ENCODE measurements at regions not wholly inside any gene's neighbourhood (a gene's known extent, or its start where the extent isn't known, plus 50 kb on each side); places are given as distances from the start of the nearest gene placed in this dataset.

DNA sequence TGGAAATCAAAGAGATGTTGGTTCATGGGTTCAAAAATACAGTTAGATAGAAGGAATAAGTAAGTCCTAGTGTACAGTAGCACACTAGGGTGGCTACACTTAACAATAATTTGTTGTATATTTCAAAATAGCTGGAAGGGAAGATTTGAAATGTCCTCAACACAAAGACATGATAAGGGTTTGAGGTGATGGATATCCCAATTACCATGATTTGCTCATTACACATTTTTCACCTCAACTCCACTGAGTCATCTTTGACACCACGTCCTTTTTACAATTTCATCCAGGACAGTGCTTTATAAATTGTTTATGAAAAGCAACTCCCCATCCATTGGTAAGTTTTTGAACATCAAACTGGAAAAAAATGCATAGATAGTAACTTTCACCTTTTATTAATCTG lies 208.3 kb downstream of the ZC3H11B start:
- DNase-seq (ENCODE audit: low spot score): no peak
- no peak for FAIRE-seq

DNA sequence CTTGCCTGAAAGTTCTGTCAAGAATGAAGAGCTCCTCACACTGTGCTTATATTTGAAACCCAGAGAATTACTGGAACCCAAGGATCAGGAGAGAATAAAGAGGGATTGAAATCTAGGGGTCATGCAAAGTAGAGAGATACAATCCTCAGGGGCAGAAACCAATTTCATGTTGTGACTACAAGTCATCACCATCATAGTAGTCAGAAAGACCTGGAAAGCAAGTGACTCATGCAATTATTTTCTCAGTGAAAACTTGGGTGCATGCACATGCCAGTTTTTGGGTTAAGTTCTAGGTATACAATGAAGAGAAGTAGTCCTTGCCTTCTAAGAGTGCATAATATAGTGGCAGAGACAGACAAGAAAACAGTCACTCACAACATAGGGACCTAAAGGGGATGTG lies 210.0 kb downstream of the ZC3H11B start:
- no peak for DNase-seq (ENCODE audit: low spot score)
- FAIRE-seq: no peak

DNA sequence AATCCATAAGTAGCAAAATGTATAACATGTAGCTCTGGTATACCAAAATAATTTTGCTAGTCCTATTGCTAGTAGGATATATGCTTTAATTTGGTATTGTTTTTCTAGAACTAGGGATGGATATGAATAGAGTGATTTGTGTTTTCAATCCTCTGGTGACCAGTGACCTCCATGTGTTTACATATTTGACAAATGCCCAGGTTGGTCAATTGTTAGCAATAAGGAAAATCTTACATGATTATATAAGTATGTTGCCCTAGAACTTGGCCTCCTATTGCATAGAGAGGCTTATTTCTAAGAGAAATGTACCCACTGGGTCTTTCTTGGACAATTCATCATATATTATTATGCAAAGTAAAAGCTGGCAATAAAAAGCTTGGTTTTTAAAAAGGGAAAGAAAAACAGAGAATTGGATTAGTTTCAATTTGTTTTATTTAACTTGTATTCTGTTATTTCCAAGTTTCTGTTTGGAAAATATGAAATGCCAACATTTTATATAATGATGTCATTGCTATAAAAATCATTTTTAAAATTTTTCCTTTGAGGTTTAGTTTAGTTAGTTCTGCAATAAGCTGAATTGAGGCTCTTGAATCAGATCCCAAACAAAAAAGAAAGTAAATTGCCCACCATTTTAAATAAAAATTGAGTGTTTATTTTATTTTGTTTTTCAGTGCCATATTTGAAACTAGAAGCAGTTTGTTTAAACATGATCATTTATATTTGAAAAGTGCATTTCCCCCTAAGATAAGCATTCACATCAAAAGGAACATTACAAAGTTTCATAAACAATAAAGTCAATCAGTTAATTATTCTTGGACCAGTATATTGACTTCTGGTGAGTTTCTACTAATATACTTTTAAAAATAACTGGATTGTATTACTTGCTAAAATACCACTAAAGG lies 210.9 kb downstream of the ZC3H11B start:
- FAIRE-seq (no peak), DNase-seq (ENCODE audit: low spot score) (no peak)

DNA sequence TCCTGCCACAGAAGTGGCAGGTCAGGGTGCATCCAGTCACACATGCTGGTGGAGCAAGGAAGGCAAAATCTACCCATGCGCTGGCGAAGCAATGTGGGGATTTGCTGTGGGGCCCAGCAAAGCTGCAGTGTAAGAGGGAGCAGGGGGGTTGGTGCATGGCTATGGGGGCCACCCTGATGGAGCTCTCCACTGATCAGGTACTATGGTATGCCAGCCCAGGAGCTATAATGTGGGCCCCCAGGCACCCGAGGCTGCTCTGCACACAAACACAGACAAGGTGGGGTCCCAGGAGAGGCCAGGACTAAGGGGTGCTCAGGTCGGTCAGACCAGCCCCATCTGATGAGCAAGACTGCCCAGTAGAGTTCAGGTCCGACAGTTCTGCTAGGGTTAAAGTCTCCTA lies 213.5 kb downstream of the ZC3H11B start:
- DNase-seq (ENCODE audit: low spot score) (no peak), FAIRE-seq (no peak)

DNA sequence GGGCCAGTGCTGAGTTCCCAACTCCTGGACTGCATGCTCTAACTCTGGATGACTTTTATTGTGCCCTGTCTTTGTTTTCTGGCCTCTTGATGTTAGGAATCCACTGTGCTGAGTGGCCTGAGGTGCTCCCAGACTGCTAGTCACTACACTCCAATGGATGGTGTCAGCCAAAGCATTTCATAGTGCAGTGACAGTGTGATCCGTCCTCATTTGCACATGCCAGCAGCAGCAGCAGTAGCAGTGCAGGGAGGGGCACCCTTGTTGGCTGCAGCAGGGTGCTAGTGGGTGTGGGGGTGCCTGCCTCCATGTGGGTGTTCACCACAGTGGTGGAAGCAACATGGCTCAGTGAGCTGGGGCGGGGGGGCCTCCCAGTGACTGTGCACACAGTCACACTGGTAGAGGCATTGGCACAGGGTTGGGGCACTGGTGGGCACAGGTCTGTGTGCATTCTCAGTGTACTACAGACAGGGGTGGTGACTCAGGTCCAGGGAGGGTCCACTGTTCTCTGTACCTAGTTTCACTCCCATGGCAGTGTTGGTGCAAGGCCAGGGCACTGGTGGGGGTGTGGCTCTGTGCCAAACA lies 214.0 kb downstream of the ZC3H11B start:
- no peak for FAIRE-seq
- DNase-seq (ENCODE audit: low spot score): no peak

DNA sequence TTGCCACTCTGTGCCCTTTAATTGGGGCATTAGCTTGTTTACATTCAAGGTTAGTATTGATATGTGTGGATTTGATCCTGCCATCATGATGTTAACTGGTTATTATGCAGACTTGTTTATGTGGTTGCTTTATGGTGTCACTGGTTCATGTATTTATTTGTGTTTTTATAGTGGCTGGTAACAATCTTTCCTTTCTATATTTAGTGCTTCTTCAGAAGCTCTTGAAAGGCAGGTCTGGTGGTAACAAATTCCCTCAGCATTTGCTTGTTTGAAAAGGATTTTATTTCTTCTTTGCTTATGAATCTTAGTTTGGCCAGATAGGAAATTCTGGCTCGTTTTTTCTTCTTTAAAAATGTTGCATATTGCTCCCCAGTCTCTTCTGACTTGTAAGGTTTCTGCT lies 215.4 kb downstream of the ZC3H11B start:
- FAIRE-seq (no peak), DNase-seq (ENCODE audit: low spot score) (no peak)

DNA sequence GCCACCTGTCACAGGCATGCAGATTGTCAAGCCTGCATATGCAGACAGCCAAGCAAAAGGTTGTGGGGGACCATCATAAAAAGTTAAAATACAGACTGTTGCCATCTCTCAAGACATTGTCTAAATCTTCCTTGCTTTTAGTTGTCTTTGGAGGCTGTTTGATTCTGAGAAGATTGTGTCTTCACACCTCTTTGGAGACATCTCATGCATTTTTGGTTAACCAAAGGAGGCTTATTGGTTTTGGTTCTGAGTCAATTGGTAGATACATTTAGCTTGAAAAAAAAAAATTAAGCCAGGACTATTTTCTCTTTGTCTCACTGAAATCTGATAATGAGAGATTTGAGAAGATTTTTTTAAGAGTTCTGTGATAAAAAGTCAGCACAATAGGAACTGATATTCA lies 217.6 kb downstream of the LYPLAL1 start:
- FAIRE-seq: no peak
- no peak for DNase-seq (ENCODE audit: low spot score)

DNA sequence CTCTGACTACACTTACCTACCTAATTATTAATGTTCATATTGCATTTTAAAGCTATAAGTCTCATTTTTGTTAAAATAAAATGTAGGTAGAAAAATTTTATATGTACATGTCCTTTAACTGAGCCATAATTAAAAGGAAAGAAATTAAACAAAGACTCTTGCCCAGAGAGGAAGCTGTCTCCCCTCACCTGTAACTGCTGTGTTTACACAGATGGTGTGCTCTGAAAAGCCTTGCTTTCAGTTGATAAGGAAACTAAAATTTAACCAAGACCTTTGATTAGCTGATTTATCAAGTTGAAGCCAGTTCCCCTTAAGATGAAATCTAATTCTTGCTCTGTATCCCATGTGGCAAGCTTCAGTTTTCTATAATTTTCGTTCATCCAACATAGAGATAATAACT lies 213.5 kb downstream of the LYPLAL1 start:
- no peak for DNase-seq (ENCODE audit: low spot score)
- FAIRE-seq: no peak

DNA sequence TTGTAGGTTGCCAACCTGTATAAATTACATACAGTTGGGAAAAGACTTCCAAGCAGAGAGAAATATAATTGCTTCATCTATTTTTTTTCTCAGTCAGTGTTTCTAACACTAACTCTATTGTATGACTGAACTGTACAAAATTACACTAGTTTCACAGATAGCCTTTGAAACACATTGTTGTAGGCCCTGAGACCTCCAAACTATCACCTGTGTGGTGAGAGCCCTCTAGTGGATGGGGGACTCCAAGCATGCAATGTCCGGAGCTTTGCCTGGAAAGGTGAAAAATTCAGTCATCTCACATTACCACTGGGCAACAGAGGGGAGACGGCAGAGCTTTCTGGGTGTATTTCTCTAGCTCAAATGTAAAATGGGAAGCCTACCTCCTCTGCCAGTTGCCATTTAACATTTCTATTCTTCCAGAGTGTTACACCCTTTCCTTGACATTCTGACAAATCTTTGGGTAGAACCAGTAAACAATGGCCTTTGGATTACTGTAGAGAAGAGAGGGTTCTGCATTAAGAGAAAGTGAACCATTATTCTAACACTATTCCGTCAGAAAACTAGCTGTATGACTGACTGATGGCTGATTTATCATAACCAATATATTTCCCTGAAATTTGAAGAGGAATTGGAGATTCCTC lies 212.2 kb downstream of the LYPLAL1 start:
- DNase-seq (ENCODE audit: low spot score) (peak; percentile 72), FAIRE-seq (no peak)

DNA sequence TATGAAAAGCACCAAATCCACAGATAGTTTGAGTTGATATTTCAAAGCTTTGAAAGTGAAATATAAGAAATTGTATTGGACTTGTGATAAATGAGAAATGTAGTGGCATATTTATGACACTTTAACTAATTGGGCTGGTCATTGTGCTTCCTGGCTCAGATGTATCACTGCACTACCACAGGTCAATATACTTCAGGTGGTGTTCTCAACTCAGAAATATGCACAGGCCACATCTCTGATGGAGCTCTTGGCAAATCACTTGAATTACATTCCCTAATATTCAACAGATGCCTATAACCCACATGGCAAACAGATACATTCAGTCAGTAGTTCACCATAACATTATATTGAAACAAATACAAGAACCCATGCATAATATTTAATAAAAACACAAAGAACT lies 209.6 kb downstream of the LYPLAL1 start:
- FAIRE-seq (no peak), DNase-seq (ENCODE audit: low spot score) (no peak)

DNA sequence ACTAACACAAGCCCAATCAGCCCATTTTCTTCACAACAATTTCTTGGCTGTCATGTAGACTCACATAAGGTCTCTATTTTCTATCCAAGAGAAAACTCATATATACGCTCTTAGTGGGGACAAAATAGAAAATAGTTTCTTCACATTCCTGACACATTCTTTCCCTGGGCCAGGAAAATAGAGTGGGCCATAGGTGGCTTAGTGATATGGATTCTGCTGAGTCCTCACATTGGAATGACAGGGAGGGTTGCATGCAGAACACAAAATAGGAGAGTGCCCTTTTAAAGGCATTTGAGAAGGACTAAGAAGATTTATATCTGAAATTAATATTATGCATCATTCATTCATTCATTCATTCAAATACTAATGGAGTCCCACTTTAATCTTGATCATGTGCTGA lies 207.7 kb downstream of the LYPLAL1 start:
- DNase-seq (ENCODE audit: low spot score) (no peak), FAIRE-seq (no peak)

DNA sequence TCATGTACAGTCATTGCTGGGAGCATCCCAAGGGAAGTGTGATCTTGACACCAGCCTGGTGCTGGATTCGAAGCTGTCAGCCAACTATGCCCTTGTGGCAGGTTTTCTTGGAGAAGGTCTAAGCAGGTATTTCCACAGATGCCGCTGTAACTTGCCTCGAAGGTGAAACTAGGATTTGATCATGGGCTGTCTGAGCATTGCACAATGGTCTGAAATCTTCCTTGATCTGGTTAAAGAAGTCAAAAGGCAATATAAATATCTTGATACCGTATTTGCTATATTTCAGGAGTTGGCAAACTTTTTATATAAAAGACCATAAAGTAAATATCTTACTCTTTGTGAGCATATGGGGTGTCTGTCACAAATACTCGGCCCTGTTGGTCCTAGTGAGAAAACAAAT lies 206.8 kb downstream of the LYPLAL1 start:
- no peak for FAIRE-seq

DNA sequence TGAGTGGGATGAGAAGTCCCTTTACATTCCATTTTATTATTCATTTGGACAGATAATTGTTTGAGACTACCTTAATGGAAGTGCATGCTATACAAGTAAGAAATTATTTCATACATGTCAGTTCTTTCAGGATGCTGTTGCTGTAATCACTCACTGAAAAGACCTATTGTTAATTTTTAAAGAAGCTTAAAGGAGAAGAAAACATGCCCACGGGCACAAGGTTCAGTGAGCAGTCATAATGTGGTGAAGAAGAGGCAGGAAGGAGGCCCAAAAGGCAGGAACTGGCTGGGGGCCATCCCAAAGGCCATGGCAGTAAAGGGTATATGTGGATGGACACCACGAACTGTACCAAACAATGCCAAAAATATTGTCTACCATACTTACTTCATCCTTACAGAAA lies 206.0 kb downstream of the LYPLAL1 start:
- DNase-seq (ENCODE audit: low spot score) (no peak), FAIRE-seq (no peak)

More for the DNA sequence above, 206.8 kb downstream of the LYPLAL1 start:
- no peak for DNase-seq (ENCODE audit: low spot score)

DNA sequence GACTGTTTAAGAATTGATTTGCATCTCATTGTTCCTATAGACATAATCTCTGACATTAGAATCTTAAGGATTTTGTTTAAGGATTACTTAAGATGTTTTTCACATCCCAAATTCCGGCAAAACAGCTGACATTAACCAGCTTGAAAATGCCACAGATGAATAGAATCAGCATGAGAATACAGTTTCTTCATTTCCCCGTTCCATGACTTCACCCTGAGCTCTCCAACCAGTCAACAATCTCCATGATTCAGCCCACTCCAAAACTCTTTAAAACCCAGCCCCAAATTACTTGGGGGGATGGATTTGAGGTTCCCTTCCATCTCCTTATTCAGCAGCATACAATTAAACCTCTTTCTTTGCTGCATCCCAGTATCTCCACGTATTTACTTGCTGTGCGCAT lies 201.0 kb downstream of the LYPLAL1 start:
- DNase-seq (ENCODE audit: low spot score) (no peak), FAIRE-seq (no peak)

DNA sequence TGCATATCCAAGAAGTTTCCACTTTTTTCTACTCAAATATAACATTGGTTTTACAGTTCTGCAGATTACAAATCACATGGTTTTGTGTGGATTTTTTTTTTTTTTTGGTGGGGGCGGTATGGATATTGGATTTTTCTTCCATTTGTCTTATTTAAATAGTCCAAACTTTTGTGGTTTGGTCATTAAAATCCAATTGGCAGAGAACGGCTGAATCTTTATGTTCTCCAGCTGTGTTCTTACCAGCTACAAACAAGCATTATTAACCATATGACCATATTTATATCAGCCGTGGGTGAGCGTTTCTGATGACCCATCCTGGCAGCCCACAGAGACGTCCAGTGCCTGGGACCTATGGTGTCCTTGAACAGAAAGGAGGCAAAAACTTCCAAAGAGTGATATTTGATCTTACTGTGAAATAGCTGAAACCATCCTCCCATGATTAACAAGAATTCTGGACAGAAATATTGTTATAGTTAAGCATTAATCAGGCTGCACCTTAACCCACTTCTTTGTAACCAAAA lies 200.4 kb downstream of the LYPLAL1 start:
- DNase-seq (ENCODE audit: low spot score): no peak

DNA sequence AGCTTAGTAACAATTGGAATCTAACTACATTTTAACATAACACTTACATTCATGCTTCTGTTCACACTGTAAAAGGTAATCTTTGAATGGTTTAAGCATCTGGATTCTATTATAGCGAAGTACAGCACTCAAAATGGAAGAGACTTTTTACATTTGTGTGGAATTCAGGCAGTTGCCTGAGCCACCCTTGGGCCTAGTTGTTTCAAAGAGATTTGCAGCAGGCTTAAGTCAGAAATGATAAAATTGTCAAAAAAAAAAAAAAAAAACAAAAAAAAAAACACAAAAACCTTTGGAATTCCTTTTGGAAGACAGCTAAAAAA lies 199.9 kb downstream of the LYPLAL1 start:
- DNase-seq (ENCODE audit: low spot score) (no peak), FAIRE-seq (no peak)

More for the DNA sequence above, 200.4 kb downstream of the LYPLAL1 start:
- no peak for FAIRE-seq

DNA sequence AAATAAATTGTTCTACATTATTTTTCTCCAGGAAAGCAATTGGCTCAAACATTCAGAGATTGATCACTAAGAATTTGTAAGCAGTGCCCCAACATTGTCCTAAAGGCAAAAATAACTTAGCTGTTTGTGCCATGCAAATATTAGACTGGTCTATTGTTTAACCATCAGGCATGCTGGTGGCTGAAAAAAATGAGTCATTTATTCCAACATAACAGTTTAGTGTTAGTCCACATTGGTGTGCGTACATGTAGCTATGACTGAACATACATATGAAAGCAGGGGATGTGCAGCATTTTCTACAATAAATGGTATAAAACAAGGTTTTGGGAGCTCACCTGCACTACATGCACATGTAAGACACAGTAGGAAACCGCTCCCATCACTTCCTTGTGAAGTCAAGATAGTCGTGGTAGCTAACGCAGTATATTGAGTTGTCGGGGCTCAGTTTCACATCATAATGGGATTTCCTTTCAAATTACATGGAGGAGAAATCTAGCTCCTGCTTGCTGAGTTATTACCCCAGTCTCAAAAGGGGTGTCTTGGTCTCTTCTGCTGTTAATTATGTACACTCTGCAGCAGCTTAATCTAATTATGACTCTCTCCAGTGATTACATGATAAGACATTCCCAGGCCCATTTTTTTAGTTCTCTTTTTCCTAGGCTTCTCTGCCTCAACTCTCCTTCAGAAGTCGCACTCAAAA lies 199.4 kb downstream of the LYPLAL1 start:
- FAIRE-seq: no peak

DNA sequence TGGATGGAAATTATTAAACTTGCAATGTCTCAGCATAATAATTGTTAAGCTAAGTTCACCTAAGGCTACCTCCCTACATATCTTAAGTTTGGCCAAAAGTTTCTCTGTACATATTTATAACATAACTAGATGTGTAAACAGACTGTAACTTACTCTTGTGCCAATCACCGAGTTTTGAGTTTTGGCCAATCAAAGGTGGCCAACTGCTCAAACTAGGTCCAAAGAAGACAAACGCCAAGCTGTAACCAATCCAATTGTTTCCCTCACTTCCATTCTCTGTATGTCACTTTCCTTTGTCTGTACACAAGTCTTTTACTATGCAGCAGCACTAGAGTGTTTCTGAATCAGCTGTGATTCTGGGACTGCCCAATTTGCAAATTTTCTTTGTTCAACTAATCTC lies 197.8 kb downstream of the LYPLAL1 start:
- FAIRE-seq (no peak), DNase-seq (ENCODE audit: low spot score) (no peak)

More for the DNA sequence above, 199.4 kb downstream of the LYPLAL1 start:
- DNase-seq (ENCODE audit: low spot score): no peak

DNA sequence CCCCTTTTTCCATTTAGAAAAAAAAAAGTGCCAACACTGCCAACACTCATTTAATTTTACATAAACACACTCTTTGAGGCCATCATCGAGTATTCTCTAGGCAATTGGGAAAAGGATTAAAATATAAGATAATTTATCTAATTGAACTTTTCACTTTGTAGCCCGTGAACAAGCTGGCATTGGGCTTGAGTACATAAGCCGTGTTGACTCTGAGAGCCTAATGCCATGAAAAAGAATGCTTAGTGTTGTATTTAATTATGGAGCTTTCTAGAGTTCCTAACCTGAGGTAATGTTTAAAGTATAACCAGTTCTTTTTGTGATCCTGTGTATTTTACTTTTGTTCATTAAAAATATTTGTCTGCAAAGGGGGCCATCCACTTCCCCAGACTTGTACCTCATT lies 193.8 kb downstream of the LYPLAL1 start:
- DNase-seq (ENCODE audit: low spot score) (no peak), FAIRE-seq (no peak)

DNA sequence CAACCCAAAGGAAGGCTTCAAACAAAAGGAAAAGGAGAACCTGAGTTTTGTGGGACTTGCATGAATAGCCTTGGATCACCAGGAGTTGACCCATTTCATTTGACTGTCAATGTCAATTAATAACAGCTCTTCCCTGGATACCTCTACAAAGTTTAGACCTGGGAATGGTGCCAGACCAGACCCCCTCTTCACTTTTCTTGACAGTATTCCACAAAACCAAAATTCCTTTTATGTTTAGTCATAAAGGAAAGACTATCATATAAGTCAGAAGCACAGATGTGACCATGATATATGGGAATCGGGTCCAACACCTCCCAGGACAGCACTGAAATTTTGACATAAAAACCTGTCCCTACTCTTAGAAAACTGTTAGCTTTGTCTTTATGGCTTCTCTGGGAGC lies 191.8 kb downstream of the LYPLAL1 start:
- DNase-seq (ENCODE audit: low spot score): no peak

DNA sequence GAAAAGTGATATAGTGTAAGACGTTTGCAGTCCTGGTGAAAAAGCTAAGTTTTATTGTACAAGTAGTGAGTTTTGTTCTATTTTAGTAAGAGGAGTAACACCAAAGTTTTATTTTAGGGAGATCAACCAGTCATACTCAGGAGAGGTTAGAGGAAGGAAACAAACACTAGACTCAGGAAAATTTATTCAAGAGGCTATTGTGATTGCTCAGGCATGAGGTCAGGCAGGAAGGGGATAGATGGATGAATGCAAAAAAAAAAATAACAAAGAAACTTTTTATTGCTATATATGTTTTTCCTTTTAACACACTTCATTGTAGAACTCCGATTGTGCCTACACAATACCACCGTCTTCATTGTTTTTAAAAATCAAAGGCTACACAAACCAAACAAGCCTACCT lies 189.0 kb downstream of the LYPLAL1 start:
- no peak for DNase-seq (ENCODE audit: low spot score)
- no peak for FAIRE-seq

More for the DNA sequence above, 191.8 kb downstream of the LYPLAL1 start:
- FAIRE-seq: no peak

DNA sequence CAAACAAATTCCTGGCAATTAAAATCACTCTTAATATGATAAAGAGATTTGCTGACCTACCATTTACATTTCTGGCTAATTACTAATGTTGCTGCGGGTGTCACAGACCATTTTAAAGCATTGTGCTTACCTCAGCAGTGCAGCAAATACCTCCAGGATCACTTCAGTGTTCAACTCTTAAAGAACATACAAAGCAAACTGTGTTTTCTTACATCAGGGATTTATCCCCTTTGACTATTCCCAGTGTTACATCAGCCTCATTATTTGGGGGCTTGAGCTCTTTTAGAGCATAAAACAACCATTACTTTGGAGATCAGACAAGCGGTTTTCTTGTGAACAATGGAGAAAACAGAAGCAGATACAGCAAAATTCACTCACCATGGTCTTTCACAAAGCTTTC lies 185.4 kb downstream of the LYPLAL1 start:
- DNase-seq (ENCODE audit: low spot score) (no peak), FAIRE-seq (no peak)

Data from urothelium cell line (cell line).